ENCODE measurements at regions not wholly inside any gene's neighbourhood (a gene's known extent, or its start where the extent isn't known, plus 50 kb on each side); places are given as distances from the start of the nearest gene placed in this dataset.

DNA sequence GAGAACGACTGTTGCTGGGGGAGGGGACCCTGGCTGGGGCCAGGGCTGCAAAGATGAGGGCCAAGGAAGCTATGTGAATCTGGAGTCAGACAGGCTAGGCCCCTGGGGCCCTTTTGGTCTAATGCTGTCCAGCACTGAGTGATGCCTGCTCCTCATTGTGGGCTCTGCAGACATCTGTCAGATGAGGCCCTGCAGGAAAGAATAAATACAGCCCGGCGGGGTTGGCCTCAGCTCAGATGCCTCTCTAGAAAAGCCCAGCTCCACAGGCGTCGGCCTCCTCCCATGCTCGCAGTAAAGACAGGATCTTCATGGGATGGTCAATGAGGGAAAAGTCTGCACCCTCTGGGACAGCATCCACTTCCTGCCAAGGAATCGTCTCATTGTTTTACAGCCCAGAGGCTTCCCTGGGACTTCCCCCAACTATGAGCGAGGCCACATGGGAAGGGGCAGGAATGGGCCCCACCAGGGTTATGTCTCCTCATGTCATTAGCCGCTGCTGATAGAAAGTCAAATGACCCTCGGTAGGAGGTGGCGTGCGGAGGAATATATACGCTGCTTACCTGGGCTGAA lies 125.8 kb upstream of the GLI2 start:
- no peak for TF ChIP-seq CTCF (IDR thresholded peaks at IDR 0.05)
- TF ChIP-seq EZH2 (IDR thresholded peaks at IDR 0.05) = no peak
